ENCODE measurements at regions not wholly inside any gene's neighbourhood (a gene's known extent, or its start where the extent isn't known, plus 50 kb on each side); places are given as distances from the start of the nearest gene placed in this dataset.

DNA sequence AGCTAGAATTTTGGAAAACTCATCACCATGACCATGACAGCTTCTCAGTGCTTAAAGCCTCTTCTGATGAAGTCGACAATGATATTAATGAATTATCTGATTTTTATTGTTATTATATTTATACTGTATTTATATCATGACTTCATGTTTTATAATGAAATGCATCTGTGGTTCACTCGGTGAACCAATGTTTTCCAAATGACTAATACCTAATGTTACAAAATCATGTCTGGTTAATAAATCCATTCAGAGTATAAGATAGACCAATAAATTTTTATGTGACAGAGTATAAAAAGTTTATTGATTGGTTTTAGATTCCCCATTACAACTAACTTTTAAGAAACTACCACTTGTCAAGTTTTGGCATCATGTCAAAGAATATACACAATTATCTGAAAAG is 416.5 kb downstream of the MLLT3 start:
- TF ChIP-seq, protein P1, sequence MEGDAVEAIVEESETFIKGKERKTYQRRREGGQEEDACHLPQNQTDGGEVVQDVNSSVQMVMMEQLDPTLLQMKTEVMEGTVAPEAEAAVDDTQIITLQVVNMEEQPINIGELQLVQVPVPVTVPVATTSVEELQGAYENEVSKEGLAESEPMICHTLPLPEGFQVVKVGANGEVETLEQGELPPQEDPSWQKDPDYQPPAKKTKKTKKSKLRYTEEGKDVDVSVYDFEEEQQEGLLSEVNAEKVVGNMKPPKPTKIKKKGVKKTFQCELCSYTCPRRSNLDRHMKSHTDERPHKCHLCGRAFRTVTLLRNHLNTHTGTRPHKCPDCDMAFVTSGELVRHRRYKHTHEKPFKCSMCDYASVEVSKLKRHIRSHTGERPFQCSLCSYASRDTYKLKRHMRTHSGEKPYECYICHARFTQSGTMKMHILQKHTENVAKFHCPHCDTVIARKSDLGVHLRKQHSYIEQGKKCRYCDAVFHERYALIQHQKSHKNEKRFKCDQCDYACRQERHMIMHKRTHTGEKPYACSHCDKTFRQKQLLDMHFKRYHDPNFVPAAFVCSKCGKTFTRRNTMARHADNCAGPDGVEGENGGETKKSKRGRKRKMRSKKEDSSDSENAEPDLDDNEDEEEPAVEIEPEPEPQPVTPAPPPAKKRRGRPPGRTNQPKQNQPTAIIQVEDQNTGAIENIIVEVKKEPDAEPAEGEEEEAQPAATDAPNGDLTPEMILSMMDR (IDR thresholded peaks at IDR 0.05 in 8 of 11, conservative IDR thresholded peaks at IDR 0.05 in 3 of 11): no peak
- no peak for TF ChIP-seq POLR2AphosphoS5 (IDR thresholded peaks at IDR 0.05)

Data from spleen (tissue), 7 donors.